Testis (tissue), 2 donors: ENCODE measurements at regions not wholly inside any gene's neighbourhood (a gene's known extent, or its start where the extent isn't known, plus 50 kb on each side); places are given as distances from the start of the nearest gene placed in this dataset.

Experiments
- POLR2A ChIP-seq: fragments of 450-650 bp; IDR thresholded peaks from one replicate; pipeline ENCODE4 v1.6.1; 2017; ENCODE audit warnings: antibody characterized with exemption, mild to moderate bottlenecking, moderate library complexity
- TF ChIP-seq, protein P1 (sequence below), 3 experiments: fragments of 450-650 bp in 2 of 3; fragments of 200-600 bp in 1 of 3; sonication (generic) in 1 of 3; IDR thresholded peaks; one replicate each; pipeline ENCODE4 v1.5.1; 2016 to 2019; ENCODE audit warnings: antibody characterized with exemption in 3 of 3, mild to moderate bottlenecking in 2 of 3, moderate library complexity in 1 of 3

DNA sequence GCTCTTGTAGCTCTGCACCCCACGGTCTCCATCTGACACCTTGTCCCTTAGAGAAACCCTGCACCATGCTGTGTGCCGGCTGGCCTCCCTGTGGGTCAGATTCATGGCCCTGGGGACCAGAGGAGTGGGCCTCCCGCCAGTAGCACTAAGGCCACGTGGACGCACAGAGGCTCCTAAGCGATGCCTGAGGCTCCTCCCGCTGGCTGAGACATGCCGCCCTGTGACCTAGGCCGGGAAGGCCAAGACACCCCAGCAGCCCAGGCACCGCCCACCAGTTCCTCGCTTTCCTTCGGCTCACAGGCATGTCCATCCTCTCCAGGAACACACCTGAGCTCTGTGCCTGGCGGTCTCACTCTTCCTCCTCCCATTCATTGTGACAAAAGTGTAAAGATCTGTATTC lies 311.0 kb downstream of the THBS2 start:
- no peak for TF ChIP-seq POLR2A
- TF ChIP-seq, protein P1, sequence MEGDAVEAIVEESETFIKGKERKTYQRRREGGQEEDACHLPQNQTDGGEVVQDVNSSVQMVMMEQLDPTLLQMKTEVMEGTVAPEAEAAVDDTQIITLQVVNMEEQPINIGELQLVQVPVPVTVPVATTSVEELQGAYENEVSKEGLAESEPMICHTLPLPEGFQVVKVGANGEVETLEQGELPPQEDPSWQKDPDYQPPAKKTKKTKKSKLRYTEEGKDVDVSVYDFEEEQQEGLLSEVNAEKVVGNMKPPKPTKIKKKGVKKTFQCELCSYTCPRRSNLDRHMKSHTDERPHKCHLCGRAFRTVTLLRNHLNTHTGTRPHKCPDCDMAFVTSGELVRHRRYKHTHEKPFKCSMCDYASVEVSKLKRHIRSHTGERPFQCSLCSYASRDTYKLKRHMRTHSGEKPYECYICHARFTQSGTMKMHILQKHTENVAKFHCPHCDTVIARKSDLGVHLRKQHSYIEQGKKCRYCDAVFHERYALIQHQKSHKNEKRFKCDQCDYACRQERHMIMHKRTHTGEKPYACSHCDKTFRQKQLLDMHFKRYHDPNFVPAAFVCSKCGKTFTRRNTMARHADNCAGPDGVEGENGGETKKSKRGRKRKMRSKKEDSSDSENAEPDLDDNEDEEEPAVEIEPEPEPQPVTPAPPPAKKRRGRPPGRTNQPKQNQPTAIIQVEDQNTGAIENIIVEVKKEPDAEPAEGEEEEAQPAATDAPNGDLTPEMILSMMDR (IDR thresholded peaks at IDR 0.05) = no peak
